ENCODE measurements at regions not wholly inside any gene's neighbourhood (a gene's known extent, or its start where the extent isn't known, plus 50 kb on each side); places are given as distances from the start of the nearest gene placed in this dataset.

DNA sequence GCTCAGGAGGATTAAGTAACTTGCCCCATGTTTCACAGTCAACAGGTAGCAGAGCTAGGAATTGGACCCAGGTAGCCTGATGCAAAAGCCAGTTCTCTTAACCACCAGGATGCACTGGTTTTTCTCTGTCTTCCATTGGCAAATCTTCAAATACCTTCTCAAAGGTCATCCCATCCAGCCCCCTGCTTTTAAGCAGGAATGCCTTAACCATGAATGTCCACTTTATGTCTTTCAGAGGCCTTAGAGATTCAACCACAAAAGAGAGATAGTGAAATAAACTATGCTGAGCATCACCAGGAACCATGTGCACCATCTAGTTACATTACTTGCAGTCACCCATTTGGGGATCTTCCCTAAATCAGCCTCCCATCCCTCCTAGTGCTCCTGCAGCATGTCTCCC, 94.3 kb downstream of the C17orf67 start:
- no peak for TF ChIP-seq CTCF (IDR thresholded peaks at IDR 0.05)
- no peak for TF ChIP-seq ZFX (IDR thresholded peaks at IDR 0.05; ENCODE audit: borderline replicate concordance)
- no peak overlapping the region for H3K27ac ChIP-seq

- H3K27ac ChIP-seq, result no peak overlapping the region
- TF ChIP-seq CTCF (IDR thresholded peaks at IDR 0.05) (no peak), ZFX (IDR thresholded peaks at IDR 0.05; ENCODE audit: borderline replicate concordance) (no peak)
Observed at GRCh38 chr17:56739776-56740175, 93.9 kb downstream of the C17orf67 start.

DNA sequence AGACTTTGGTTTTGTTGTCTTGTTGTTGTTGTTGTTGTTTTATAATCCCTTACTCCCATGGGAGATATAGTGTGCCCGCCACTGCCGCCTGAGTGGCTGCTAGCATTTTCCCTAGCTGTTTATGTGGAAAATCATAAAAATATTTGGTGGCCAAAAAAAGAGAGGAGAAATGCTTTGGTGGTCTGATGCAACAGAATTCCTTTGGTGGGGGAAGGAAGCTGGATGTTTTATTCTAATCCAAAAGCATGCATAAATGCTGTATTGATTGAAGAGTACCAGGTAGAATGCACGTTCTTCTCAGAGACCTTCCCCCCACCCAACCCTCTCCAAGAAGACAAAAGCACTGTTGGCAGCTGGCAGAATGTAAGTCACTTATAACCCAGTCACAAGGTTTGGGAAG, 93.2 kb downstream of the C17orf67 start:
- H3K27ac ChIP-seq, result no peak overlapping the region

More for the DNA sequence above, 93.2 kb downstream of the C17orf67 start:
- no peak for TF ChIP-seq ZFX (IDR thresholded peaks at IDR 0.05; ENCODE audit: borderline replicate concordance)
- TF ChIP-seq CTCF (IDR thresholded peaks at IDR 0.05), result no peak

Data from 22Rv1 (cell line).